Stimulated activated CD4-positive, alpha-beta T cell treated with anti-CD3 and anti-CD28 coated beads, Interleukin-15, amount 100 ng/mL, for 24 hours (primary cell): ENCODE measurements at regions not wholly inside any gene's neighbourhood (a gene's known extent, or its start where the extent isn't known, plus 50 kb on each side); places are given as distances from the start of the nearest gene placed in this dataset.

Source experiments
- DNase-seq: peaks from one replicate; pipeline ENCODE4 v3.0.0-alpha.2; 2020

GRCh38 chr14:87879389-87879788 lies 113.6 kb downstream of the GALC start:
- no peak for DNase-seq

- no peak for DNase-seq
Measured at GRCh38 chr14:87878959-87879358, 114.0 kb downstream of the GALC start.

GRCh38 chr14:87877877-87878276 lies 115.1 kb downstream of the GALC start:
- DNase-seq, result no peak

GRCh38 chr14:87874676-87875075 lies 118.3 kb downstream of the GALC start:
- no peak for DNase-seq

GRCh38 chr14:87873741-87874140 lies 119.2 kb downstream of the GALC start:
- DNase-seq, result no peak

GRCh38 chr14:87869619-87870583 lies 123.1 kb downstream of the GALC start:
- DNase-seq, result no peak

- DNase-seq, result no peak
Measured at GRCh38 chr14:87868920-87869319, 124.1 kb downstream of the GALC start.

GRCh38 chr14:87866116-87866515 lies 126.9 kb downstream of the GALC start:
- no peak for DNase-seq

GRCh38 chr14:87864356-87865270 lies 128.4 kb downstream of the GALC start:
- DNase-seq, result no peak

- no peak for DNase-seq
Measured at GRCh38 chr14:87863047-87863446, 129.9 kb downstream of the GALC start.

- no peak for DNase-seq
Measured at GRCh38 chr14:87852107-87852506, 140.9 kb downstream of the GALC start.

- DNase-seq, result no peak
Measured at GRCh38 chr14:87851190-87851589, 141.8 kb downstream of the GALC start.

GRCh38 chr14:87847216-87847755 lies 145.7 kb downstream of the GALC start:
- no peak for DNase-seq

- DNase-seq, result no peak
Measured at GRCh38 chr14:87840906-87841305, 152.1 kb downstream of the GALC start.

- no peak for DNase-seq
Measured at GRCh38 chr14:87838931-87839330, 154.1 kb downstream of the GALC start.

- DNase-seq, result no peak
Measured at GRCh38 chr14:87837296-87837695, 155.7 kb downstream of the GALC start.

GRCh38 chr14:87834594-87834993 lies 158.4 kb downstream of the GALC start:
- DNase-seq, result no peak

- no peak for DNase-seq
Measured at GRCh38 chr14:87833026-87833425, 160.0 kb downstream of the GALC start.

- DNase-seq, result no peak
Measured at GRCh38 chr14:87830443-87831096, 162.4 kb downstream of the GALC start.

- DNase-seq, result no peak
Measured at GRCh38 chr14:87829543-87829942, 163.4 kb downstream of the GALC start.

- no peak for DNase-seq
Measured at GRCh38 chr14:87824266-87824665, 168.7 kb downstream of the GALC start.

- DNase-seq, result no peak
Measured at GRCh38 chr14:87816416-87816815, 176.6 kb downstream of the GALC start.

GRCh38 chr14:87815121-87815520 lies 177.9 kb downstream of the GALC start:
- DNase-seq, result no peak
